Transverse colon (tissue), 3 donors: ENCODE measurements at regions not wholly inside any gene's neighbourhood (a gene's known extent, or its start where the extent isn't known, plus 50 kb on each side); places are given as distances from the start of the nearest gene placed in this dataset.

Experiments used
- CTCF ChIP-seq, 5 experiments: fragments of 200-600 bp in 3 of 5; fragments of 450-650 bp in 2 of 5; sonication (generic) in 3 of 5; IDR thresholded peaks; 1 replicate in 2 of 5; 2 replicates in 3 of 5; pipeline ENCODE4 v1.5.1; 2016 to 2017; ENCODE audit warnings: antibody characterized with exemption in 5 of 5, inconsistent platforms in 3 of 5, mild to moderate bottlenecking in 2 of 5, moderate library complexity in 1 of 5
- EP300 ChIP-seq: sonication (generic); formaldehyde crosslinking; IDR thresholded peaks from one replicate; pipeline ENCODE4 v1.6.1; 2017; ENCODE audit warnings: antibody characterized with exemption, low read depth
- POLR2A ChIP-seq: fragments of 450-650 bp; IDR thresholded peaks from one replicate; pipeline ENCODE4 v1.6.1; 2016; ENCODE audit warnings: antibody characterized with exemption, mild to moderate bottlenecking, moderate library complexity

- no peak for TF ChIP-seq CTCF (IDR thresholded peaks at IDR 0.05)
- no peak for TF ChIP-seq POLR2A
- TF ChIP-seq EP300, result no peak
Observed at GRCh38 chr6:141260627-141261015, 872.1 kb upstream of the GJE1 start.
